H1 (cell line): ENCODE measurements at regions not wholly inside any gene's neighbourhood (a gene's known extent, or its start where the extent isn't known, plus 50 kb on each side); places are given as distances from the start of the nearest gene placed in this dataset.

ENCODE experiments used
- CBX8 ChIP-seq: fragments of 300-800, 300-1000 bp; sonication (generic); IDR thresholded peaks from 2 replicates; pipeline ENCODE4 v1.7.1; 2016; ENCODE audit warnings: low read depth, low read length, borderline replicate concordance
- EGR1 ChIP-seq: IDR thresholded peaks from 2 replicates; pipeline ENCODE4 v1.6.1; 2011; ENCODE audit warnings: low read depth, low read length, borderline replicate concordance
- GABPA ChIP-seq: IDR thresholded peaks from 2 replicates; pipeline ENCODE4 v1.6.1; 2011; ENCODE audit warnings: mild to moderate bottlenecking, low read length, moderate library complexity, borderline replicate concordance; ENCODE audit not compliant: insufficient read depth
- HDAC6 ChIP-seq: IDR thresholded peaks from one replicate; pipeline ENCODE4 v1.7.1; 2012; ENCODE audit warnings: low read depth, mild to moderate bottlenecking, inconsistent platforms, low read length, moderate library complexity
- PHF8 ChIP-seq: fragments of 200-600 bp; sonication (generic); conservative IDR thresholded peaks from 2 replicates; pipeline ENCODE4 v1.7.1; 2012; ENCODE audit warnings: low read depth, mild to moderate bottlenecking, inconsistent platforms, low read length, moderate library complexity
- POLR2AphosphoS5 ChIP-seq: IDR thresholded peaks from 2 replicates; pipeline ENCODE4 v1.6.1; 2011; ENCODE audit warnings: low read depth, low read length
- TF ChIP-seq, protein P1 (sequence below): fragments of 300-600 bp; sonication (generic); IDR thresholded peaks from 2 replicates; pipeline ENCODE4 v1.7.1; 2012; ENCODE audit warnings: low read length, moderate library complexity, mild to moderate bottlenecking, inconsistent platforms; ENCODE audit not compliant: insufficient replicate concordance
- TF ChIP-seq, protein P2 (sequence below): IDR thresholded peaks from 2 replicates; pipeline ENCODE4 v1.6.1; 2012; ENCODE audit warnings: inconsistent platforms

DNA sequence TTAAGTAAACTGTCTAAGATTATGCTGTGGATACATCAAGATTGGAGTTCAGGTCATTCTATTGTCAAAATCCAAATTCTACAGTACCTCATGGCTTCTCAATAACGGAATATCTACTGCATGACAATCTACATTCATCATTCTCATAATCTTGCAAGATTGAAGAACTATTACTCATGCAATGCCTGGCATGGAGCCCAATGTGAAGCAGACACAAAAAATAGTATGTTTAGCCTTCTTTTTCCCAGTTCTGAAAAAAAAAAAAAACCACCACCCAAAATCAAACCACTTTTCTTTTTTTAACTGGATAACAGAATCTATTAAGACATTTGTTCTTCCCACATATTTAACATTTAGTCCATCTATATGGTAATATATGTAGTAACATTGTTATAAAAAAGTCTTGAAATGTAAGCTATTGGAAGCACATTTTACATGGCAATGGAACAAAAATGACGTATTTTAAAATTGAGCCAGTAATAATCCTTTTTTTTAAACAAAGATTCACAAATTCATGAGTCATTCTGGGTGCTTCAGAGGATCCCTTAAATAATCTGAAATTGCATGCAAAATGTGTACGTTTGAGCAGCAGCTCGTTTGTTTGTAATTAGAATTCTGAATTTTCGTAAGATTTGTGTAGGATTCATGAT lies 232.2 kb upstream of the FMR1 start (continued):
- TF ChIP-seq, protein P1, sequence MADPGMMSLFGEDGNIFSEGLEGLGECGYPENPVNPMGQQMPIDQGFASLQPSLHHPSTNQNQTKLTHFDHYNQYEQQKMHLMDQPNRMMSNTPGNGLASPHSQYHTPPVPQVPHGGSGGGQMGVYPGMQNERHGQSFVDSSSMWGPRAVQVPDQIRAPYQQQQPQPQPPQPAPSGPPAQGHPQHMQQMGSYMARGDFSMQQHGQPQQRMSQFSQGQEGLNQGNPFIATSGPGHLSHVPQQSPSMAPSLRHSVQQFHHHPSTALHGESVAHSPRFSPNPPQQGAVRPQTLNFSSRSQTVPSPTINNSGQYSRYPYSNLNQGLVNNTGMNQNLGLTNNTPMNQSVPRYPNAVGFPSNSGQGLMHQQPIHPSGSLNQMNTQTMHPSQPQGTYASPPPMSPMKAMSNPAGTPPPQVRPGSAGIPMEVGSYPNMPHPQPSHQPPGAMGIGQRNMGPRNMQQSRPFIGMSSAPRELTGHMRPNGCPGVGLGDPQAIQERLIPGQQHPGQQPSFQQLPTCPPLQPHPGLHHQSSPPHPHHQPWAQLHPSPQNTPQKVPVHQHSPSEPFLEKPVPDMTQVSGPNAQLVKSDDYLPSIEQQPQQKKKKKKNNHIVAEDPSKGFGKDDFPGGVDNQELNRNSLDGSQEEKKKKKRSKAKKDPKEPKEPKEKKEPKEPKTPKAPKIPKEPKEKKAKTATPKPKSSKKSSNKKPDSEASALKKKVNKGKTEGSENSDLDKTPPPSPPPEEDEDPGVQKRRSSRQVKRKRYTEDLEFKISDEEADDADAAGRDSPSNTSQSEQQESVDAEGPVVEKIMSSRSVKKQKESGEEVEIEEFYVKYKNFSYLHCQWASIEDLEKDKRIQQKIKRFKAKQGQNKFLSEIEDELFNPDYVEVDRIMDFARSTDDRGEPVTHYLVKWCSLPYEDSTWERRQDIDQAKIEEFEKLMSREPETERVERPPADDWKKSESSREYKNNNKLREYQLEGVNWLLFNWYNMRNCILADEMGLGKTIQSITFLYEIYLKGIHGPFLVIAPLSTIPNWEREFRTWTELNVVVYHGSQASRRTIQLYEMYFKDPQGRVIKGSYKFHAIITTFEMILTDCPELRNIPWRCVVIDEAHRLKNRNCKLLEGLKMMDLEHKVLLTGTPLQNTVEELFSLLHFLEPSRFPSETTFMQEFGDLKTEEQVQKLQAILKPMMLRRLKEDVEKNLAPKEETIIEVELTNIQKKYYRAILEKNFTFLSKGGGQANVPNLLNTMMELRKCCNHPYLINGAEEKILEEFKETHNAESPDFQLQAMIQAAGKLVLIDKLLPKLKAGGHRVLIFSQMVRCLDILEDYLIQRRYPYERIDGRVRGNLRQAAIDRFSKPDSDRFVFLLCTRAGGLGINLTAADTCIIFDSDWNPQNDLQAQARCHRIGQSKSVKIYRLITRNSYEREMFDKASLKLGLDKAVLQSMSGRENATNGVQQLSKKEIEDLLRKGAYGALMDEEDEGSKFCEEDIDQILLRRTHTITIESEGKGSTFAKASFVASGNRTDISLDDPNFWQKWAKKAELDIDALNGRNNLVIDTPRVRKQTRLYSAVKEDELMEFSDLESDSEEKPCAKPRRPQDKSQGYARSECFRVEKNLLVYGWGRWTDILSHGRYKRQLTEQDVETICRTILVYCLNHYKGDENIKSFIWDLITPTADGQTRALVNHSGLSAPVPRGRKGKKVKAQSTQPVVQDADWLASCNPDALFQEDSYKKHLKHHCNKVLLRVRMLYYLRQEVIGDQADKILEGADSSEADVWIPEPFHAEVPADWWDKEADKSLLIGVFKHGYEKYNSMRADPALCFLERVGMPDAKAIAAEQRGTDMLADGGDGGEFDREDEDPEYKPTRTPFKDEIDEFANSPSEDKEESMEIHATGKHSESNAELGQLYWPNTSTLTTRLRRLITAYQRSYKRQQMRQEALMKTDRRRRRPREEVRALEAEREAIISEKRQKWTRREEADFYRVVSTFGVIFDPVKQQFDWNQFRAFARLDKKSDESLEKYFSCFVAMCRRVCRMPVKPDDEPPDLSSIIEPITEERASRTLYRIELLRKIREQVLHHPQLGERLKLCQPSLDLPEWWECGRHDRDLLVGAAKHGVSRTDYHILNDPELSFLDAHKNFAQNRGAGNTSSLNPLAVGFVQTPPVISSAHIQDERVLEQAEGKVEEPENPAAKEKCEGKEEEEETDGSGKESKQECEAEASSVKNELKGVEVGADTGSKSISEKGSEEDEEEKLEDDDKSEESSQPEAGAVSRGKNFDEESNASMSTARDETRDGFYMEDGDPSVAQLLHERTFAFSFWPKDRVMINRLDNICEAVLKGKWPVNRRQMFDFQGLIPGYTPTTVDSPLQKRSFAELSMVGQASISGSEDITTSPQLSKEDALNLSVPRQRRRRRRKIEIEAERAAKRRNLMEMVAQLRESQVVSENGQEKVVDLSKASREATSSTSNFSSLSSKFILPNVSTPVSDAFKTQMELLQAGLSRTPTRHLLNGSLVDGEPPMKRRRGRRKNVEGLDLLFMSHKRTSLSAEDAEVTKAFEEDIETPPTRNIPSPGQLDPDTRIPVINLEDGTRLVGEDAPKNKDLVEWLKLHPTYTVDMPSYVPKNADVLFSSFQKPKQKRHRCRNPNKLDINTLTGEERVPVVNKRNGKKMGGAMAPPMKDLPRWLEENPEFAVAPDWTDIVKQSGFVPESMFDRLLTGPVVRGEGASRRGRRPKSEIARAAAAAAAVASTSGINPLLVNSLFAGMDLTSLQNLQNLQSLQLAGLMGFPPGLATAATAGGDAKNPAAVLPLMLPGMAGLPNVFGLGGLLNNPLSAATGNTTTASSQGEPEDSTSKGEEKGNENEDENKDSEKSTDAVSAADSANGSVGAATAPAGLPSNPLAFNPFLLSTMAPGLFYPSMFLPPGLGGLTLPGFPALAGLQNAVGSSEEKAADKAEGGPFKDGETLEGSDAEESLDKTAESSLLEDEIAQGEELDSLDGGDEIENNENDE, result no peak
- no peak for TF ChIP-seq GABPA
- TF ChIP-seq CBX8, result no peak
- no peak for TF ChIP-seq POLR2AphosphoS5
- no peak for TF ChIP-seq EGR1
- TF ChIP-seq HDAC6, result no peak
- TF ChIP-seq, protein P2, sequence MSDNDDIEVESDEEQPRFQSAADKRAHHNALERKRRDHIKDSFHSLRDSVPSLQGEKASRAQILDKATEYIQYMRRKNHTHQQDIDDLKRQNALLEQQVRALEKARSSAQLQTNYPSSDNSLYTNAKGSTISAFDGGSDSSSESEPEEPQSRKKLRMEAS, result no peak
- TF ChIP-seq PHF8, result no peak
